ENCODE measurements at regions not wholly inside any gene's neighbourhood (a gene's known extent, or its start where the extent isn't known, plus 50 kb on each side); places are given as distances from the start of the nearest gene placed in this dataset.
"Not testable (repeated sequence)": the region's sequence is repeated elsewhere in the genome, so short reads cannot be mapped to it uniquely, and the experiment has no call there.

GRCh38 chr5:21654-22233 lies 70.2 kb upstream of the PLEKHG4B start:
- Histone ChIP-seq H4K20me1 (ENCODE audit: insufficient read depth, low read length) (no peaks in the 10 kb centered on the region), H3K79me2 (ENCODE audit: low read length) (no peaks in the 10 kb centered on the region), H3K36me3 (replicated peaks; ENCODE audit: low read depth, low read length) (no peaks in the 10 kb centered on the region), H3K27ac (ENCODE audit: low read length) (no peak overlapping the region), H2AFZ (ENCODE audit: low read depth, low read length) (no peak overlapping the region), H3K4me3 (ENCODE audit: low read length) (no peak overlapping the region), H3K9ac (ENCODE audit: low read length) (no peak overlapping the region), H3K9me3 (ENCODE audit: insufficient read depth, low read length) (no peaks in the 10 kb centered on the region), H3K27me3 (ENCODE audit: low read depth, low read length) (no peaks in the 10 kb centered on the region), H3K4me2 (ENCODE audit: low read length) (no peak overlapping the region), H3K4me1 (ENCODE audit: low read length) (peaks cover under 1% of the 10 kb centered on the region; the same call in 1 of the 2 replicates)
- TF ChIP-seq CTCF (IDR thresholded peaks at IDR 0.05; ENCODE audit: low read depth, low read length) (0 out of 2 replicates have a peak, but pooled peaks have one; percentile 22), EZH2phosphoT487 (IDR thresholded peaks at IDR 0.05; ENCODE audit: low read depth) (no peak)

GRCh38 chr5:23907-24306 lies 68.1 kb upstream of the PLEKHG4B start:
- H3K36me3 ChIP-seq (replicated peaks; ENCODE audit: low read depth, low read length); H3K9me3 ChIP-seq (ENCODE audit: insufficient read depth, low read length); H4K20me1 ChIP-seq (ENCODE audit: insufficient read depth, low read length); H3K4me2 ChIP-seq (ENCODE audit: low read length); H3K4me3 ChIP-seq (ENCODE audit: low read length); H3K9ac ChIP-seq (ENCODE audit: low read length); H2AFZ ChIP-seq (ENCODE audit: low read depth, low read length); H3K79me2 ChIP-seq (ENCODE audit: low read length); H3K27ac ChIP-seq (ENCODE audit: low read length); H3K4me1 ChIP-seq (ENCODE audit: low read length); H3K27me3 ChIP-seq (ENCODE audit: low read depth, low read length): not testable (repeated sequence)

- H3K9ac ChIP-seq (ENCODE audit: low read length); H2AFZ ChIP-seq (ENCODE audit: low read depth, low read length); H3K36me3 ChIP-seq (replicated peaks; ENCODE audit: low read depth, low read length); H3K4me1 ChIP-seq (ENCODE audit: low read length); H3K79me2 ChIP-seq (ENCODE audit: low read length); H3K4me3 ChIP-seq (ENCODE audit: low read length); H3K9me3 ChIP-seq (ENCODE audit: insufficient read depth, low read length); H3K27me3 ChIP-seq (ENCODE audit: low read depth, low read length); H3K27ac ChIP-seq (ENCODE audit: low read length); H4K20me1 ChIP-seq (ENCODE audit: insufficient read depth, low read length); H3K4me2 ChIP-seq (ENCODE audit: low read length): not testable (repeated sequence)
These were observed 66.9 kb upstream of the PLEKHG4B start for GRCh38 chr5:25067-25466.

- no peak for TF ChIP-seq EZH2phosphoT487 (IDR thresholded peaks at IDR 0.05; ENCODE audit: low read depth)
- no peak for TF ChIP-seq CTCF (IDR thresholded peaks at IDR 0.05; ENCODE audit: low read depth, low read length)
- Histone ChIP-seq H3K36me3 (replicated peaks; ENCODE audit: low read depth, low read length) (no peaks in the 10 kb centered on the region), H3K9ac (ENCODE audit: low read length) (no peak overlapping the region), H3K4me2 (ENCODE audit: low read length) (no peak overlapping the region), H3K4me3 (ENCODE audit: low read length) (no peak overlapping the region), H3K4me1 (ENCODE audit: low read length) (peaks cover 4% of the 10 kb centered on the region; the same call in 1 of the 2 replicates), H4K20me1 (ENCODE audit: insufficient read depth, low read length) (no peaks in the 10 kb centered on the region), H3K27ac (ENCODE audit: low read length) (no peak overlapping the region), H2AFZ (ENCODE audit: low read depth, low read length) (no peak overlapping the region), H3K27me3 (ENCODE audit: low read depth, low read length) (no peaks in the 10 kb centered on the region), H3K9me3 (ENCODE audit: insufficient read depth, low read length) (no peaks in the 10 kb centered on the region), H3K79me2 (ENCODE audit: low read length) (no peaks in the 10 kb centered on the region)
These were observed 61.8 kb upstream of the PLEKHG4B start for GRCh38 chr5:30131-30530.

GRCh38 chr5:30556-30955 lies 61.4 kb upstream of the PLEKHG4B start:
- not testable (repeated sequence) for H3K4me1 ChIP-seq (ENCODE audit: low read length); H3K27me3 ChIP-seq (ENCODE audit: low read depth, low read length); H3K9ac ChIP-seq (ENCODE audit: low read length)

More at GRCh38 chr5:30556-30955, 61.4 kb upstream of the PLEKHG4B start:
- H3K4me3 ChIP-seq (ENCODE audit: low read length); H4K20me1 ChIP-seq (ENCODE audit: insufficient read depth, low read length); H3K36me3 ChIP-seq (replicated peaks; ENCODE audit: low read depth, low read length); H3K4me2 ChIP-seq (ENCODE audit: low read length); H2AFZ ChIP-seq (ENCODE audit: low read depth, low read length); H3K9me3 ChIP-seq (ENCODE audit: insufficient read depth, low read length); H3K79me2 ChIP-seq (ENCODE audit: low read length); H3K27ac ChIP-seq (ENCODE audit: low read length): not testable (repeated sequence)

All from OCI-LY3 (cell line).